Muscle of leg (tissue), 3 donors: ENCODE measurements at regions not wholly inside any gene's neighbourhood (a gene's known extent, or its start where the extent isn't known, plus 50 kb on each side); places are given as distances from the start of the nearest gene placed in this dataset.

Experiments
- DNase-seq: peaks from one replicate; pipeline ENCODE4 v3.0.0; 2013
- H3K27ac ChIP-seq: one replicate; pipeline ENCODE4 v1.5.1; 2013; ENCODE audit warnings: mild to moderate bottlenecking, low read length, control low read depth
- H3K27me3 ChIP-seq: one replicate; pipeline ENCODE4 v1.6.1; 2013; ENCODE audit warnings: low read length; ENCODE audit not compliant: control insufficient read depth, insufficient read depth
- H3K36me3 ChIP-seq: one replicate; pipeline ENCODE4 v1.6.1; 2013; ENCODE audit warnings: low read length; ENCODE audit not compliant: control insufficient read depth, insufficient read depth
- H3K4me1 ChIP-seq: one replicate; pipeline ENCODE4 v1.6.1; 2013; ENCODE audit warnings: low read length; ENCODE audit not compliant: control insufficient read depth, insufficient read depth
- H3K4me3 ChIP-seq: one replicate; pipeline ENCODE4 v1.5.1; 2013; ENCODE audit warnings: low read length, control low read depth
- H3K9me3 ChIP-seq: replicated peaks from 2 replicates; pipeline ENCODE4 v1.6.1; 2013; ENCODE audit warnings: low read depth, low read length; ENCODE audit not compliant: control insufficient read depth
- WGBS: methylation state at CpG from one replicate; pipeline ENCODE4 v1.1.5; 2013; ENCODE audit warnings: missing lambda C conversion rate; ENCODE audit not compliant: insufficient coverage; 5-methylcytosine and 5-hydroxymethylcytosine counted together

DNA sequence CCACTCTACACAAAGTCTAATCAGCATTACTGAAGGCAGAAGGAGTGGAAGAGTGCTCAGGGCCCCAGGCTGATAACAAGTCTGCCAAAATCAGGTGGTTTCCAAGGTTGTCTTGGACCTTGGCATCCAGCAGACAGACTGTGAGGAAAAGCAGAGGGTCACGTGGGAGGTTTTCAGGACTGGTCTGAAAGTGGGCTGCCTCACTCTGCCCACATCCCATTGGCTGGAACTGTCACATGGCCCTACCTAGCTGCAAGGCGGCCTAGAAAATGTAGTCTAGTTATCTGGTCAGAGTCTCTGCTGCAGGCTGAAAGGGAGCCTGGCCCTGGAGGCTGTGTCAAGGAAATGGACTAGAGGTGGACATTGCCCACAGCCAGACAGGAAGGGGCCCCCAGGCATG is 310.7 kb upstream of the ASIC2 start:
- no peak for DNase-seq
- peaks cover 42% of the 10 kb centered on the region for H3K27me3 ChIP-seq
- no peak overlapping the region for H3K4me3 ChIP-seq
- no CpG with 5 or more reads among the region's 2 CpGs for WGBS
- H3K36me3 ChIP-seq, result no peaks in the 10 kb centered on the region
- no peak overlapping the region for H3K27ac ChIP-seq
- no peaks in the 10 kb centered on the region for H3K4me1 ChIP-seq
- H3K9me3 ChIP-seq, result no peaks in the 10 kb centered on the region

DNA sequence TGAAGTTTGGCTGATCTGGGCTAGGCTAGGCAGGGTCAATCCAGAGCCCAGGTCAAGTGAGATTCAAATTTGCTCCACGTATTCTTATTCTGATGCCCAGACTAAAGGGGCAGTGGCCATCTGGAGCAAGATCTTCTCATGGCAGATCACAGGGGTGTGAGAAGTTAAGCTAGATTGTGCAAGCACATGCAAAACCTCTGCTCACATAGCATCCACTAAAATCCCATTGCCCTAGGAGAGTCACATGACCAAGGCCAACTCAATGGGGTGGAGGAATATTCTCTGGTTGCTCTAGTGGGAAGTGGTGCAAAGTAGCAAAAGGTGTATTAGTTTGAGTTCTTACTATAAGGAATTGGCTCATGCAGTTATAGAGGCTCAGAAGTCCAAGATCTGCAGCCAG is 318.4 kb upstream of the ASIC2 start:
- WGBS, result 100% methylated on average over 1 of the region's 1 CpG
- no peaks in the 10 kb centered on the region for H3K9me3 ChIP-seq
- no peaks in the 10 kb centered on the region for H3K36me3 ChIP-seq
- no peak overlapping the region for H3K27ac ChIP-seq
- no peak overlapping the region for H3K4me3 ChIP-seq
- H3K27me3 ChIP-seq, result peaks cover 30% of the 10 kb centered on the region
- peaks cover 4% of the 10 kb centered on the region for H3K4me1 ChIP-seq
- no peak for DNase-seq

DNA sequence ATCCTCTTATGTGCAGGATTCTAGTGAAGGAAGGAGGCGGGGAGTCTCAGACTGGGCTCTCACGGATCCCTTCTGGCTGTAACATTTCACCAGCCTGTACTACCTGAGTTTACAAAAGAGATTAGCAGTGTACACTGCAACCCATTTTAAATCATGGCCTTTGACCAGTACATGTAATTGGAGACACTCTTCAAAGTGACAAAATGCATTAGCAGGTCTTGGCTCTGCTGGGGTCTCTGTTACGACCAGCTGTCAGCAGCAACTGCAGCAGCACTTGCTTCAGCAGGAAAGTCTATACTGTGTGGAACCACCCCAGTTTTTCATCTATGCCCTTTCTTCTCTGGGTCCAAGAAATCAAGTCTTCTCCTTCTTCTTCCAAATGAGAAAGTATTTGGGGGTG is 322.8 kb upstream of the ASIC2 start:
- Histone ChIP-seq H3K36me3 (no peaks in the 10 kb centered on the region), H3K4me3 (no peak overlapping the region), H3K9me3 (no peaks in the 10 kb centered on the region), H3K27ac (no peak overlapping the region), H3K27me3 (peaks cover 13% of the 10 kb centered on the region), H3K4me1 (peaks cover 4% of the 10 kb centered on the region)
- DNase-seq, result peak; percentile 53
- no CpG with 5 or more reads among the region's 3 CpGs for WGBS

DNA sequence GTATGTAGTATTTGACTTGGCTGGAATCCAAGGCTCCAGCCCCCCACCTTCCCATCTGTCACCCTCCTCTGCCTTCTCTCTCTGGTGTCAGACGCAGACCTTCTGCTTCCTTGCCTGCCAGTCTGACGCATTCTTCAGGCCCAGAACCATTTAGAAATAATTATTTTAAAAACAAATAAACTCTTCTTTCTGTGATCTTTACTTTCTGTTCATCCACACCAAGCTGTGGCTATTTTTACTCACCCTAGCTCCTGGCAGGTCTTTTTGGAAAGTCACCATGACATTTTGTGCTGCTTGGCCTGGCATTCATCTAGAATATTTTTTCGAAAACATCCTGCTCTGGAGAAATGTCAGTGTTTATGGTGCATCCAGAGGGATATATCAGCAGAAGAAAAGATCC is 330.7 kb upstream of the ASIC2 start:
- no peak for DNase-seq
- H3K4me1 ChIP-seq, result no peaks in the 10 kb centered on the region
- H3K27me3 ChIP-seq, result peaks cover 22% of the 10 kb centered on the region
- H3K9me3 ChIP-seq, result no peaks in the 10 kb centered on the region
- H3K4me3 ChIP-seq, result no peak overlapping the region
- 56% methylated on average over 1 of the region's 3 CpGs for WGBS
- H3K36me3 ChIP-seq, result no peaks in the 10 kb centered on the region
- H3K27ac ChIP-seq, result no peak overlapping the region

DNA sequence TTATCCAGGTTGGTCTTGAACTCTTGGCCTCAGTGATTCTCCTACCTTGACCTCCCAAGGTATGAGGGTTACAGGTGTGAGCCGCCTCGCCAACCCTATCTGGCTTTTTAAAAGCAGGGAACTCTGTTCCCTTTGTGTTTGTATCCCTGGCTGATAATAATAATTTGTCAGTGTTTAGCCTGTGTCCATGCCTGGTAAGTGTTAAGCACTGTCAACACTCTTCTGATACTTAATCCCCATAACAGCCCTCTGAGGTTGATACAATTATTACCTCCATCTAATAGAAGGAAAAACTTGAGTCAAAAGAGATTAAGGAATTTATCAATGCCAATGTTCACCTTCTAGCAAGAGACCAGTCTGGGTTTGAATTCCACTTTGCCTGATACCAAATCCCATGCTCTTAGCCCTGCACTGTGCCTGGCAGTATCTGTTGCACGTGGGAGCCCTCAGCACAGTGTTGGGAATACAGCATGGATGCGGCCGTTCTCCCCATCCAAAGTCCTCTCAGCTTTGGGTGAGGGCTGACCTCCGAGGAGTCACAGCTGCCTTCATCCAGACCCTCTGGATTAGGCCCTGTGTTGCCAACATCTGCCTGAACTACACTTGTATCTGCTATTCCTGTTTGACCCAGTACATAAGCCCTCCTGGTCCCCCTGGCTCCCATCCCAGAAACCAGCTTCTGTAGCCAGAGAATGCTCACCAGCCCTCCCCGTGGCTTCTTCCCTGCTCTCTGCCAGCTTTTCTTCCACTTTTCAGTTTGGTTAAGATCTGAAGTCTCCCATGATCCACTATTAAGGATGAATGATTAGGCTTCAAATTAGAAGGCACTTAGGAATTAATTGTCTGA is 335.6 kb upstream of the ASIC2 start:
- Histone ChIP-seq H3K27ac (no peak overlapping the region), H3K27me3 (peaks cover 20% of the 10 kb centered on the region), H3K4me3 (no peak overlapping the region), H3K36me3 (no peaks in the 10 kb centered on the region), H3K4me1 (no peaks in the 10 kb centered on the region), H3K9me3 (peaks cover 6% of the 10 kb centered on the region)
- DNase-seq, result peak; percentile 60
- WGBS, result 62% methylated on average over 4 of the region's 7 CpGs

DNA sequence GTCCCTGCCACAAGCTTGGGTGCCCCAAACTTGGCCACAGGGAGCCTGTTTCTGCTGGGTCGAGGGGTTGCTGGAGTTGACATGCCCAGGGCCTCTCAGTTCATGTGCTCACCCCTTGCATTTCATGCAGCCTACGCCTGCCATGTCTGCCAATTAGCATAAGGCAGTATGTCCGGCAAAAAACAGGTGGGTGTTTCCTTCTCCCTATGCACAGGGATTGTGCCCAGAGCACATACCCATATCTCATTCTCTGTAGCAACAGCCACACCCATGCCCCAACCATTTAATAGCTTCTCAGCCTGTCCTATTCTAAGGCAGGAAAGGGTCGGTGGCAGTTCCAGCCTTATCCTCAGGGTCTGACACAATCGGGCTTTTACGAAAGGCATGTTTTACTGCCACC is 340.4 kb upstream of the ASIC2 start:
- no peak for DNase-seq
- peaks cover 18% of the 10 kb centered on the region for H3K27me3 ChIP-seq
- H3K36me3 ChIP-seq, result no peaks in the 10 kb centered on the region
- H3K4me1 ChIP-seq, result no peaks in the 10 kb centered on the region
- peaks cover 11% of the 10 kb centered on the region for H3K9me3 ChIP-seq
- no peak overlapping the region for H3K4me3 ChIP-seq
- H3K27ac ChIP-seq, result no peak overlapping the region
- WGBS, result 56% methylated on average over 6 of the region's 6 CpGs

DNA sequence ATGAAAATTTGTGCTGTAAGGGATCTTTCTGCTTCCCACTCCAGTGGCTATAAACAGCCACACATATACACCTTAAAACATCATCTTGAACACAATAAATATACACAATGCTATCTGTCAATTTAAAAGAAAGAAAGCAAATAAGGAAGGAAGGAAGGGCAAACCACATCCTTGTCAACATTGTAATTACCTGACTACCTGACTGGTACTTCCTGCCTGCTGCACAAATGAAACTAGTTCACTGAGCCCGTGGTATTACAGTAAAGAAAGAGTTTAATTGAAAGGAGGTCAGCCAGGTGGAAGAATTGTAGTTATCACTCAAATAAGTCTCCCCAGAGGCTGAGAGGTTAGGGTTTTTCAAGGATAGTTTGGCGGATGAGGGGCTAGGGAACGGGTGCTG is 344.4 kb upstream of the ASIC2 start:
- Histone ChIP-seq H3K36me3 (no peaks in the 10 kb centered on the region), H3K27me3 (peaks cover 20% of the 10 kb centered on the region), H3K4me1 (peaks cover 7% of the 10 kb centered on the region), H3K4me3 (no peak overlapping the region), H3K27ac (no peak overlapping the region), H3K9me3 (peaks cover 5% of the 10 kb centered on the region)
- WGBS, result 94% methylated on average over 2 of the region's 3 CpGs
- DNase-seq, result no peak

DNA sequence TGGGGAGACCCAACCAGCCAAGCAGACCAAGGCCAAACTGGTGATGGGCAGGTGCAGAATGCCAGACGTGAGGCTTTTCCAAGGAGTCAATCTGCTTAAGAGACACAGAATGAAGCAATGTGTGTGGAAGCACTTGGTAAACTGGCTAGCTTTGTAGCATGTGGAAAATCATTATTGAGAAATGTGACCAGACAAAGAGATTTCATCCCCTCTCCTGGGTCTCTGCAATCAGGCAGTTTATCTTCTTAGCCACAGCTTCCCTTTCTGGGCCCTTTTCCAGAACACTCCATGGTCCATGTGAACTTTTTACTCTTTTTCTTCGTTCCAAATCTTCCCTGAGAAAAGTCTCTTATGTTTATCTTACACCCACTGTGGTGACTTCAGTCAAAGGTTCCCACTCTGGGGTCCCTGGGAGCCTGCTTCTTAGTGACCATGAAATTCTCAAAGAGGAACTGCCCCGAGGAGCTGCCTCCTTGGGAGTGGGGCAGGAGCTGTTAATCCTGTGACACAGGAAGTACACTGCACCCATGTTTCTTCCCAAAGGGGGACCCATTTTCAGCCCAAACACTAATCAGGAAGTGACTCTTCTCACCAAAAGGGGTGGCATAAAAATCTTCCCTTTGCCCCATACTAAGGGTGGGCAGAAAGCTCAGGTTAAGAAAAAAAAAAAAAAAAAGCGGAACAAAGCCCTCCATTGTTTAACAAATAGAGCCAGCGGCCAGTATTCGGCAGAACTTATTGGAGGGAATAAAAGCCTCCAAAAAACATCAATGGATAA is 346.2 kb upstream of the ASIC2 start:
- peaks cover 5% of the 10 kb centered on the region for H3K9me3 ChIP-seq
- no peak overlapping the region for H3K27ac ChIP-seq
- WGBS, result 20% methylated on average over 1 of the region's 6 CpGs
- no peak overlapping the region for H3K4me3 ChIP-seq
- H3K4me1 ChIP-seq, result peaks cover 7% of the 10 kb centered on the region
- peaks cover 11% of the 10 kb centered on the region for H3K27me3 ChIP-seq
- H3K36me3 ChIP-seq, result no peaks in the 10 kb centered on the region
- DNase-seq, result no peak

DNA sequence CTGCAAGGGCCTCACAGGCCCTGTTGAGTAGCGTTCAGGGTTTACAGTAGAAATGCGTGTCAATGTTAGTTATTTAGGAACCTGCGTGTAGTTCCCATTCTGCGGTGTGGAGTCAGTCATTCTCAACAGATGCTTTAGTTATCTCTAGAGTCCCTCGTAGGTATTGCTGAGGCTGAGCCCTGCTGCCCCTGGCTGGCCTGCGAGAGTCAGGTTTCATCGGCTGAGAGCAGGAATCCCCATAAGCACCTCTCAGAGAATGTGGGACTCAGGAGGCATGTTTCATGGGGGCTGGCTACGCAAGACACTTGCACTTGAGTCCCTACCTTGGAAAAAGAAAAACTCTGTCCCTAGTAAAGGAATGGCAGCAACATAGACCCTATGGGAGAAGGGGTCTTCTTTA is 347.5 kb upstream of the ASIC2 start:
- Histone ChIP-seq H3K9me3 (peaks cover 5% of the 10 kb centered on the region), H3K27me3 (peaks cover 11% of the 10 kb centered on the region), H3K27ac (no peak overlapping the region), H3K36me3 (no peaks in the 10 kb centered on the region), H3K4me3 (no peak overlapping the region), H3K4me1 (peaks cover 7% of the 10 kb centered on the region)
- WGBS, result 38% methylated on average over 4 of the region's 8 CpGs
- no peak for DNase-seq

DNA sequence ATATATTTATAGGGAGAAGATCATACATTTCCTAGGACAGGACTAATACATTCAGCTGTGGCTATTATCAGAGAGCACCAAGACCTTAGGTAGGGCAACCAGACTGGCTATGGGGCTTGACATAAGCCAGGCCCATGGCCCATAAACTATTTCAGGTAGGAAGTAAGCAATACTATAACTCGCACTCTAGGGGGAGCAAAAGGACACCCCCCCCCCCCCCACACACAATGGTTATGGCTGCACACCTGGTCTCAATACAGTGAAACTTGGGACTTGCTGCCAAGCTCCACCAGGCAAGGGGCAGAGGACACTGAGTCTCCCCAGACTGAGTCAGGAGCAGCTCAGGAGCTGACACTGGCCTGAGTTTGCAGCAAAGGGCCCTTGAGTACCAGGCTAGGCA is 348.9 kb upstream of the ASIC2 start:
- no peak for DNase-seq
- Histone ChIP-seq H3K4me3 (no peak overlapping the region), H3K9me3 (peaks cover 5% of the 10 kb centered on the region), H3K27me3 (peaks cover 13% of the 10 kb centered on the region), H3K36me3 (no peaks in the 10 kb centered on the region), H3K4me1 (peaks cover 7% of the 10 kb centered on the region), H3K27ac (no peak overlapping the region)
- WGBS, result no CpG with 5 or more reads among the region's 1 CpG
